ENCODE measurements at regions not wholly inside any gene's neighbourhood (a gene's known extent, or its start where the extent isn't known, plus 50 kb on each side); places are given as distances from the start of the nearest gene placed in this dataset.
"Not testable (repeated sequence)": the region's sequence is repeated elsewhere in the genome, so short reads cannot be mapped to it uniquely, and the experiment has no call there.

GRCh38 chr6:150456466-150456865 lies 87.7 kb downstream of the IYD start:
- DNase-seq: no peak

- DNase-seq: no peak
Observed at GRCh38 chr6:150456902-150457643, 88.3 kb downstream of the IYD start.

GRCh38 chr6:150458579-150458978 lies 89.8 kb downstream of the IYD start:
- DNase-seq: no peak

- DNase-seq: no peak
Observed at GRCh38 chr6:150463852-150464251, 95.0 kb downstream of the IYD start.

GRCh38 chr6:150464966-150465365 lies 96.2 kb downstream of the IYD start:
- DNase-seq: no peak

GRCh38 chr6:150465610-150466009 lies 96.8 kb downstream of the IYD start:
- DNase-seq: no peak

- DNase-seq: no peak
Observed at GRCh38 chr6:150466196-150466595, 97.4 kb downstream of the IYD start.

GRCh38 chr6:150470131-150470530 lies 101.3 kb downstream of the IYD start:
- DNase-seq: no peak

GRCh38 chr6:150470960-150471665 lies 102.3 kb downstream of the IYD start:
- no peak for DNase-seq

- DNase-seq: no peak
Observed at GRCh38 chr6:150478656-150479545, 110.1 kb downstream of the IYD start.

- DNase-seq: no peak
Observed at GRCh38 chr6:150482883-150483409, 114.1 kb downstream of the IYD start.

- DNase-seq: no peak
Observed at GRCh38 chr6:150485161-150485958, 114.3 kb upstream of the PLEKHG1 start.

GRCh38 chr6:150486048-150486447 lies 113.6 kb upstream of the PLEKHG1 start:
- no peak for DNase-seq

- DNase-seq: no peak
Observed at GRCh38 chr6:150490586-150490985, 109.1 kb upstream of the PLEKHG1 start.

- DNase-seq: no peak
Observed at GRCh38 chr6:150491131-150491810, 108.4 kb upstream of the PLEKHG1 start.

- DNase-seq: no peak
Observed at GRCh38 chr6:150491811-150492172, 107.9 kb upstream of the PLEKHG1 start.

GRCh38 chr6:150492507-150492906 lies 107.2 kb upstream of the PLEKHG1 start:
- no peak for DNase-seq

- no peak for DNase-seq
Observed at GRCh38 chr6:150492941-150493340, 106.7 kb upstream of the PLEKHG1 start.

- not testable (repeated sequence) for DNase-seq
Observed at GRCh38 chr6:150493552-150493951, 106.1 kb upstream of the PLEKHG1 start.

- no peak for DNase-seq
Observed at GRCh38 chr6:150494241-150494640, 105.4 kb upstream of the PLEKHG1 start.

GRCh38 chr6:150495126-150495525 lies 104.6 kb upstream of the PLEKHG1 start:
- no peak for DNase-seq

GRCh38 chr6:150496629-150497028 lies 103.1 kb upstream of the PLEKHG1 start:
- DNase-seq: no peak

Measured in hippocampal formation (tissue), 2 donors.